Stromal cell of bone marrow (primary cell): ENCODE measurements at regions not wholly inside any gene's neighbourhood (a gene's known extent, or its start where the extent isn't known, plus 50 kb on each side); places are given as distances from the start of the nearest gene placed in this dataset.
"Not testable (repeated sequence)": the region's sequence is repeated elsewhere in the genome, so short reads cannot be mapped to it uniquely, and the experiment has no call there.

ENCODE experiments used
- DNase-seq: peaks from one replicate; pipeline ENCODE4 v3.0.0-alpha.2; 2012; ENCODE audit warnings: low read depth

DNA sequence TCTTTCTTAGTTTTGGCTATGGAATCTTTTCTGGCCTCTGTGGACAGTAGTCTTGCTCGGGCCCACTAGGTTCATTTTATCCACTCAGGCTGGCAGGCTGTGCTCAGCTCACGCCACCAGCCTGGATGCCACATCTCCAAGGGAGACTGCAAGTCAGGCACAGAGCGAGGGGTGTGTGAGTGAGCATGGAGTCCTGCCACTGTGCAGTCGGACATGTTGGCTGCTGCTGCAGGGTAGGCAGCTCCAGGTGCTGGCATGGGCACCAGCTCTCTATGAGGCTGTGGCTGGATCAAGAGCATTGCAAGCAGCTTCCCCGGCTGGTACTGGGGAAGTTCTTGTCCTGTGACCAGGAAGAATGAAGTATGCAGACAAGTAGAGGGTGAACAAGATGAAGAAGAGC is 158.9 kb downstream of the PCTP start:
- no peak for DNase-seq

- no peak for DNase-seq
These were observed 160.3 kb downstream of the PCTP start for GRCh38 chr17:55911186-55911585.

DNA sequence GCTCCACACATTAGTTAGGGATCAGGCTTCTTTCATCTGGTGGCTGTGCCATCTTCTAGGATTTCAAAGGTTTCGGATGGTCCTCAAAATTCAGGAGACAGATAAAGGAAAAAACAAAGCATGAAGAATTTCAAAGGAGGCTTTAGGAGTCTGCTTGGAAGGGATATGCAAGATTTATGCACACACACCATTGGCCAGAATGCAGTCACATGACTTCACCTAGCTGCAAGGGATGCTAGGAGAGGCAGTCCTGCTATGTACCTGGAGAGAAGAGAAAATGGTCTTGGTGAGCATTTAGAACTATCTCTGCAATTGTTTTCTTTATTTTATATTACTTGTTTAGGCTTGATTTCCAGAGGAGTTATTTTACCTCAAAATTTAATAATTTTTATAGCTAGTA is 174.6 kb downstream of the PCTP start:
- no peak for DNase-seq

DNA sequence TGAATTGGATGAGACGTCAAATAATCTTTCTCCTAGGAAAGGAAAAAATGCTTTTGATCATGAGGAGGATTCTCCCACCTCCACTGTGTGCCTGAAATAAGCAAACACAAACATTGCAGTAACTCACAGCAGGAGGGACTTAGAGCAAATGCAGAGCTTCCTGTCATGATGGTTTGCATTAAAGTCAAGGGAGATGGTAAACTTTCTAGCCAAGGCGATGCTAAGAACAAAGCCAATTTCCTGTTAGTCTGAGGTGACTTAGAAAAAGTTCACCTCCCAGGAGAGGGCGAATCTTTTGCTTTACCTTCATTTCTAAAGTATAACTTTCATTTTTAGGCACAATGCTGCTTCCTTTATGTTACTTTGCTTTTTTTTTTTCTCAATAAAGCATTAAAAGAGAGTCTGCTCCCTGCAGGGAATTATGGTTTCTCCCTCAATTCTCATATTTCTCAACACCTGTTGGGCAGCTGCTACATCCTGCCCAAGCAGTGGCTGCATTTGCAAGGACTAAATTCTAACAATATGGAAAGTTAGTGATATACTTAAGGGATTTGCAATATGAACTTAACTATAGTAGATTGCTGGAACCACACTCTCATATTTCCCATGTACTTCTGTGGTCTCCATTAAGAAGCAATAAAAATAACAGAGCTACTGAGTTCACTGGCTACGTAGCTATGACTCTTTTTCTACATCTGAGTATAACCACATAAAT is 175.6 kb downstream of the PCTP start:
- DNase-seq = no peak

GRCh38 chr17:55930291-55930809 is 179.5 kb downstream of the PCTP start:
- no peak for DNase-seq

DNA sequence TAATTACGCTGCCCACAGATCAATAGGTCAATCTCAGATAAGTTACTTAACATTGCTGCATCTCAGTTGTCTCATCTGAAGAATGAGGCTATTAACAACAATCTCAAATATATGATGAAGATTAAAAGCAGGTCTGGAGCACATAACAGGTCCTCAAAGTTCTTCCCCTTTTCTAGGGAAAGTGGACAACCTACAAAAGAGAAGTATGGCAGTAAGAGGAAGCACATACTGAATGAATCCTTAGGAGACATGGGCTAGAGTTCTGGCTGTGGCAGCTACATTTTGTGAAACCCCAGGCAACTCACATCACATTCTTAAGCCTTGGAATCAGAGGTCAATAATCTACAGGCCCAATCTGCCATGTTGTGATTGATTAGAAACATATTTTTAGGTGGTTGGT is 180.6 kb downstream of the PCTP start:
- DNase-seq = no peak

DNA sequence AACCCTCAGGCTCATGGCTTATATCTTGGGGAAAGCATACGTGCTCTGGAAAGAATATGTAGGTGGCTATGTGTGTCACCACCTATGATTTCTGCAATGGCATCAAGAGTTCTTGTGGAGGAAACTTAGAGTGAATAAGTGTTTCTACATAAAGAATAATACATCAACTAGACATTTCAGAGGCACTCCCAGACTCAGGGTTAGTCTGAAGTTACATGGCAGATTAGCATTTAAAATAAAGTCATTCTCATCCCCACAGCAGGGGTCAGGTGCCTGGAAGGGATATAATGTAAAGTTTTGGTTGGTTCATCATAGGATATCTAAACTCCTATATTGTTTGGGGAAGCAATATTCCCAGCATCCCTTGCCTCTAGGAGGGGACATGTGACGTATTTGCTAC is 182.1 kb downstream of the PCTP start:
- no peak for DNase-seq

DNA sequence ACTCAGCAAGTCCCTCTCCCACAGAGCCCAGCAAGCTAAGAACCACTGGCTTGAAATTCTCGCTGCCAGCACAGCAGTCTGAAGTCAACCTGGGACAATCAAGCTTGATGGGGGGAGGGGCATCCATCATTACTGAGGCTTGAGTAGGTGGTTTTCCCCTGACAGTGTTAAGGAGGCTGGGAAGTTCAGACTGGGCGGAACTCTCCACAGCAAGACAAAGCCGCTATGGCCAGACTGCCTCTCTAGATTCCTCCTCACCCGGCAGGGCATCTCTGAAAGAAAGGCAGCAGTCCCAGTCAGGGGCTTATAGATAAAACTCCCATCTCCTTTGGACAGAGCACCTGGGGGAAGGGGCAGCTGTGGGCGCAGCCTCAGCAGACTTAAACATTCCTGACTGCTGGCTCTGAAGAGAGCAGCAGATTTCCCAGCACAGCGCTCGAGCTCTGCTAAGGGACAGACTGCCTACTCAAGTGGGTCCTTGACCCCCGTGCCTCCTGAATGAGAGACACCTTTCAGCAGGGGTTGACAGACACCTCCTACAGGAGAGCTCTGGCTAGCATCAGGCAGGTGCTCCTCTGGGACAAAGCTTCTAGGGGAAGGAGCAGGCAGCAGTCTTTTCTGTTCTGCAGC is 188.4 kb downstream of the PCTP start:
- not testable (repeated sequence) for DNase-seq

DNA sequence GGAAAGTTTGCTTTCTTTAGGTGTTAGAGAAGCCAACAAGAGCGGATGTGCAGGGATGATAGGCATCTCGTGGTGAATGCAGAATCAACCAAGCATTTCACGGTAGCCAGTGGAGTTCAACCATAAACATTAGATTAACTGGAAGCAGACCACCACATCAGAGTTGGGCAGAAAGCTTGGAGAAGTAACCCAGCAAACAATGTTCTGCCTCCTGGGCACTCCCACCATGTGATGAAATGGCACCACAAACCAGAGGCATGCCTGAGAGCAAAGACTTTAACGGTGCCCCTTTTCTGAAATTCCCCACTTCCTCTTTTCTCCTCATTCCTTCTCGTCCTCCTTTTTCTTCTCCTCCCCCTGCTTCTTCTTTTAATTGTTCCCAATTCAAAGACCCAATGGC is 193.5 kb upstream of the ANKFN1 start:
- DNase-seq = no peak

DNA sequence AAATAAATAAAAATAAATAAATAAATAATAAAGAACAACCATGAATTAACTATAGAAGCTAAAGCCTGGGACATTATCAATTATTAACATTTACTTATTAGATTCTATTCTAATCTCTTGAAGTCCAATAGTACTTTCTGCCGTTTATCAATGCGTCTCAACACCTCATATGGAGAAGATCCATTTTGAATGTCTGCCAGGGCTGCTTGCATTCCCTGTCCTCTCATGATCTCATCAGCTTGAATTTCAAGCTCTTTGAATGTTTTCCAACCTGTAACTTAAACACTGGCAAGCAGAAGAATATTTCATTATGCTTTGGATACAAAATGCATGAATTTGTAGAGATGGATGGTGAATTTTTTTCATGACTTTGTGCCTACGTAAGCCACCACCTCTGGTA is 191.9 kb upstream of the ANKFN1 start:
- no peak for DNase-seq

DNA sequence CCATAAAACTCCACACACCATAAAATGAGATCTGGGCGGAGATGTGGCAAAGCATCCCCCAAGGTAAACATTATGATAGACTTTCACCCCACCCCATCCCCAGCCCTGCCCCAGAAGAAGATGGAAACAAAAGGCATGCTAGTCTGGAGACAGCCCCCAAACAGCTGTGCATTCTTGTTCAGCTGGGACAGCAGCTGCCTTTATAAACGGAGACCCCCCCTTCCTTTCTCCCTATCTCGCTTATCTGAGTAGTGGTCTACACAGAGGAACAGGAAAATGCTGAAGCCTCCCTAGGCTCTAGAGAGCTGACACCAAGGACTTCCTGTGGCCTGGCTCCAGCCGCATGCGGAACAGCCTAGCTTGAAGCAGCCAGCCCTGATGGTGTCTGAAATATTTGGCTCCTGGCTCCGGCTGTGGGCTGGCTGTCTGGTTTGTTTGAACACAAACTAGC is 190.3 kb upstream of the ANKFN1 start:
- no peak for DNase-seq

DNA sequence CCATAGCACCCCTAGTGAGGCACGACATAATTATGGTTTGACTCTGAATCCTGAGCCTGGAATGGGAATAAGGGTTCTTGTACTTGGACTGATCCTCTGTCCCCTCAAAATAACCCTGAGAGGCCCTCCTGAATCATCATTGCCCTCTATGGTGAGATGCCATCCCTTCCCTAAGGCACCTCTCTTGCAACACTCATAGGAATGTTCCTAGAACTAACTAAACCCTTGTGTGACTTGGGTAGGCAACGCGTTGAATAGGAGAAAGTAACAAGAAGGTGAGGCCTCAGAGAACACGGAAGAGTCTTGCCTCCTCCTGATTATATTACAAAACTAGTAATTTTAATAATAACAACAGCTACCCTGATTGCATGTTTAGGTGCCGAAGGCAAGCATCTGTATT is 189.1 kb upstream of the ANKFN1 start:
- no peak for DNase-seq

DNA sequence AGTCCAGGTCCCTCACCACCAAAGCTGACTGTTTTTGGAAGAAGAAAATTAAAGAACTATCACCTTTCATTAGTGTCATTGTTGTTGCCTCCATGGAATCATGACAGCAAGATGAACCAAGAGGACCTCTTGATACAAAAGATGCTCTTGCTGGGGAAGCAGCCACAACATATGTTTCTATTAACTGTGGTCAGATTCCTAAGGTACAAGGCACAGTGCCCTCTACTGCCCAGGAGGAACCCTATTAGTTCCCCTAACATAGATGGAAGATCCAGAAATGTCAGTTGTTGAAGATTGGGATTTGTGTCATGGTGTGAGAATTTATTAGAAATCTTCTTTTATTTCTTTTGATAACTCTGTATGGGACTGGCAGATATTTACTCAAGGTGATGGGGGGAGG is 188.2 kb upstream of the ANKFN1 start:
- DNase-seq = no peak

- DNase-seq = no peak
These were observed 183.5 kb upstream of the ANKFN1 start for GRCh38 chr17:55969562-55970324.

DNA sequence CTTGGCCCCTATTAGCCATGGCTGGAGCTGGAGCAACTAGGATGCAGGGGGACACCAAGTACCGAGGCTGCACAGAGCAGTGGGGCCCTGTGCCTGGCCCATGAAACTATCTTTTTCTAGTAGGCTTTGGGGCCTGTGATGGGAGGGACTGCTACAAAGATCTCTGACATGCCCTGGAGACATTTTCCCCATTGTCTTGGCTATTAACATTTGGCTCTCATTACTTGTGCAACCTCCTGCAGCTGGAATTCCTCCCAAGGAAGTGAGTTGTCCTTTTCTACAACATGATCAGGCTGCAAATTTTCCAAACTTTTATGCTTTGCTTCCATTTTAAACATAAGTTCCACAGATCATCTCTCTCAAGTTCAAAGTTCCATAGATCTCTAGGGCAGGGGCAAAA is 174.7 kb upstream of the ANKFN1 start:
- DNase-seq = no peak

DNA sequence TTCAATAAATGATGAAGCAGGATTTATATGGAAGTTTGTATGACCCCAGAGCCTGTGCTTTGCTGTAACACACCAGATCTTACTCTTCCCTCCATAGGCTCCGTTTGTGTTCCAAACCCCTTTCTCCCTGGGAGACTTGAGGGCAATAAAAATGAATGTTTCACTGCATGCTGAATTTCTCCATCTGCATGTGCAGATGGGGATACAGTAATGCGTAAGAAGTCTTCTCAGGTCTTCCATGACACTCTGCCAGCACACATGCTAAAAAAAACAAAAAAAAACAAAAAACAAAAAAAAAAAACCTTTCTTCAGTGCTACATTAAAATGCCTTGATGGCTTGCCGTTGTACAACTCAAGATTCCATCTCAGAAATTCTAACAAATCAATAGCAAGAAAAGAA is 170.2 kb upstream of the ANKFN1 start:
- DNase-seq = no peak

- DNase-seq = no peak
These were observed 166.5 kb upstream of the ANKFN1 start for GRCh38 chr17:55986817-55987216.

GRCh38 chr17:55988861-55989260 is 164.4 kb upstream of the ANKFN1 start:
- DNase-seq = no peak

- DNase-seq = no peak
These were observed 162.8 kb upstream of the ANKFN1 start for GRCh38 chr17:55990332-55991006.

GRCh38 chr17:55996826-55997225 is 156.4 kb upstream of the ANKFN1 start:
- DNase-seq = no peak

DNA sequence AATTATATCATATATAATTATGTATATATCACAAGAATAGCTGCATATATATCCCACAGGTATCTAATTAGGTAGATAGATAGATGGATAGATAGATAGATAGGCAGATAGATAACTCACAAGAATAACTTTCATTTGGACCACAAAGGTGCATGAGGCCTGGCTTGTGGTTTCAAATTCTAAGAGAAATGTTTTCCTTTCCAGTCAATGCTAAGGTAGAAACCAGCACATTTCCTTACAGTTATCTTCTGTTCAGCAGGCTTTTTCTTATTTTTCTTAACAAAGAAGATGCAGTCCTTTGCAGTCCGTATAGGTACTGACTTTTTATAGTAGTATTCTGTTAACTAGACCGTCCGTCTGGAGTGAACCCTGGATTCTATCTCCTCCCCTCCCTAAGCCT is 152.9 kb upstream of the ANKFN1 start:
- no peak for DNase-seq

GRCh38 chr17:56002656-56003055 is 150.6 kb upstream of the ANKFN1 start:
- not testable (repeated sequence) for DNase-seq
